Epithelial cell of prostate (primary cell): ENCODE measurements at regions not wholly inside any gene's neighbourhood (a gene's known extent, or its start where the extent isn't known, plus 50 kb on each side); places are given as distances from the start of the nearest gene placed in this dataset.
"Not testable (repeated sequence)": the region's sequence is repeated elsewhere in the genome, so short reads cannot be mapped to it uniquely, and the experiment has no call there.

Experiments used
- DNase-seq: peaks from one replicate; pipeline ENCODE4 v3.0.0-alpha.2; 2011; ENCODE audit warnings: low read depth, low spot score
- H3K27ac ChIP-seq: fragments of 450-650 bp; 2 replicates; pipeline ENCODE4 v1.5.1; 2017; ENCODE audit warnings: mild to moderate bottlenecking

- DNase-seq = no peak
- H3K27ac ChIP-seq = no peak overlapping the region
Observed at GRCh38 chr21:15119486-15119885, 54.7 kb upstream of the NRIP1 start.

GRCh38 chr21:15121097-15121654 lies 56.4 kb upstream of the NRIP1 start:
- no peak overlapping the region for H3K27ac ChIP-seq
- no peak for DNase-seq

GRCh38 chr21:15121655-15122120 lies 56.9 kb upstream of the NRIP1 start:
- no peak overlapping the region for H3K27ac ChIP-seq
- no peak for DNase-seq

GRCh38 chr21:15122241-15122640 lies 57.4 kb upstream of the NRIP1 start:
- no peak for DNase-seq
- no peak overlapping the region for H3K27ac ChIP-seq

- no peak for DNase-seq
- no peak overlapping the region for H3K27ac ChIP-seq
Observed at GRCh38 chr21:15124731-15125130, 59.9 kb upstream of the NRIP1 start.

GRCh38 chr21:15126948-15127347 lies 62.1 kb upstream of the NRIP1 start:
- no peak for DNase-seq
- H3K27ac ChIP-seq = no peak overlapping the region

- DNase-seq = no peak
- no peak overlapping the region for H3K27ac ChIP-seq
Observed at GRCh38 chr21:15127437-15127836, 62.6 kb upstream of the NRIP1 start.

GRCh38 chr21:15128267-15128666 lies 63.5 kb upstream of the NRIP1 start:
- no peak overlapping the region for H3K27ac ChIP-seq
- DNase-seq = no peak

GRCh38 chr21:15128714-15129113 lies 63.9 kb upstream of the NRIP1 start:
- DNase-seq, H3K27ac ChIP-seq: not testable (repeated sequence)

GRCh38 chr21:15130326-15130725 lies 65.5 kb upstream of the NRIP1 start:
- no peak for DNase-seq
- no peak overlapping the region for H3K27ac ChIP-seq

- H3K27ac ChIP-seq = no peak overlapping the region
- DNase-seq = no peak
Observed at GRCh38 chr21:15130751-15131150, 66.0 kb upstream of the NRIP1 start.

GRCh38 chr21:15132781-15133180 lies 68.0 kb upstream of the NRIP1 start:
- no peak for DNase-seq
- H3K27ac ChIP-seq = no peak overlapping the region

GRCh38 chr21:15134701-15135470 lies 70.1 kb upstream of the NRIP1 start:
- no peak overlapping the region for H3K27ac ChIP-seq
- DNase-seq = peak; percentile 18

GRCh38 chr21:15135867-15136629 lies 71.2 kb upstream of the NRIP1 start:
- H3K27ac ChIP-seq = no peak overlapping the region
- DNase-seq = no peak

GRCh38 chr21:15138490-15138889 lies 73.7 kb upstream of the NRIP1 start:
- no peak overlapping the region for H3K27ac ChIP-seq
- DNase-seq = no peak

- DNase-seq = no peak
- no peak overlapping the region for H3K27ac ChIP-seq
Observed at GRCh38 chr21:15139898-15140297, 75.1 kb upstream of the NRIP1 start.

GRCh38 chr21:15140321-15141019 lies 75.7 kb upstream of the NRIP1 start:
- no peak overlapping the region for H3K27ac ChIP-seq
- DNase-seq = no peak

GRCh38 chr21:15141261-15141970 lies 76.6 kb upstream of the NRIP1 start:
- no peak overlapping the region for H3K27ac ChIP-seq
- no peak for DNase-seq

GRCh38 chr21:15144026-15144425 lies 79.2 kb upstream of the NRIP1 start:
- no peak overlapping the region for H3K27ac ChIP-seq
- no peak for DNase-seq

GRCh38 chr21:15148437-15148836 lies 83.6 kb upstream of the NRIP1 start:
- no peak overlapping the region for H3K27ac ChIP-seq
- no peak for DNase-seq
